Testis (tissue), 2 donors: ENCODE measurements at regions not wholly inside any gene's neighbourhood (a gene's known extent, or its start where the extent isn't known, plus 50 kb on each side); places are given as distances from the start of the nearest gene placed in this dataset.

Experiments
- DNase-seq: peaks from one replicate; pipeline ENCODE4 v3.0.0-alpha.2; 2019
- H3K27ac ChIP-seq, 2 donors: fragments of 200-600 bp; sonication (generic); one replicate each; pipeline ENCODE4 v1.5.1; 2019
- H3K27me3 ChIP-seq: fragments of 200-600 bp; sonication (generic); one replicate; pipeline ENCODE4 v1.5.1; 2019
- H3K36me3 ChIP-seq: fragments of 200-600 bp; sonication (generic); one replicate; pipeline ENCODE4 v1.5.1; 2017; ENCODE audit warnings: low read depth; ENCODE audit errors: missing control alignments
- H3K4me1 ChIP-seq: fragments of 200-600 bp; sonication (generic); one replicate; pipeline ENCODE4 v1.5.1; 2019
- H3K4me3 ChIP-seq, 2 donors: fragments of 200-600 bp; sonication (generic); one replicate each; pipeline ENCODE4 v1.5.1; 2017 to 2019
- H3K9me3 ChIP-seq: fragments of 200-600 bp; sonication (generic); one replicate; pipeline ENCODE4 v1.5.1; 2017
- POLR2A ChIP-seq: fragments of 450-650 bp; IDR thresholded peaks from one replicate; pipeline ENCODE4 v1.6.1; 2017; ENCODE audit warnings: antibody characterized with exemption, mild to moderate bottlenecking, moderate library complexity
- WGBS, 2 donors: methylation state at CpG; one replicate each; pipeline ENCODE4 v1.1.5; 2018; 5-methylcytosine and 5-hydroxymethylcytosine counted together
- intact Hi-C: fragments of 100-400 bp; cut with DNase I; formaldehyde crosslinking; loops from one replicate; pipeline ENCODE4 v1.15.1; 2023; ENCODE audit warnings: low total_unique reads
- TF ChIP-seq, protein P1 (sequence below), 3 experiments: fragments of 450-650 bp in 2 of 3; fragments of 200-600 bp in 1 of 3; sonication (generic) in 1 of 3; IDR thresholded peaks; one replicate each; pipeline ENCODE4 v1.5.1; 2016 to 2019; ENCODE audit warnings: antibody characterized with exemption in 3 of 3, mild to moderate bottlenecking in 2 of 3, moderate library complexity in 1 of 3

DNA sequence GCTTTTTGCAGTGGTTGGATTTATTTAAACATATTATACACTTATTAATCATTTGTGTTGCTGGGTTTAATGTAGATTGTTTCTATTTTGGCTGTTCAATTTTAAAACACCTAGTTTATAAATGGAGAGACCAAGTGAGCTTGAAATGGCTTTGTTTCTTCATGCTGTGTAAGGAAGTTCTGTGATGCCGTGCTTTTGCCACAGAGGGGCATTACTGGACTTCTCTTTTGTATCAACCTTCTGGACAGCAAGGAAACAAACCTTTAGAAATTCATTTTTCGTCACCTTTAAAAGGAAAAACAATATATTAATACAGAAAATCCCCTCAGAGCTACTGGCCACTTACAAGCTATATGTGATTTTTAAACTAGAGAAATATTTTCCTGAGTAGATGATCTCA, 81.9 kb downstream of the DMRTA1 start:
- Histone ChIP-seq H3K36me3 (no peaks in the 10 kb centered on the region), H3K4me3 (no peak overlapping the region), H3K27ac (no peak overlapping the region), H3K4me1 (no peaks in the 10 kb centered on the region), H3K27me3 (no peaks in the 10 kb centered on the region), H3K9me3 (no peaks in the 10 kb centered on the region)
- peak; percentile 52 for DNase-seq
- intact Hi-C loops, result no loop called here
- TF ChIP-seq, protein P1, sequence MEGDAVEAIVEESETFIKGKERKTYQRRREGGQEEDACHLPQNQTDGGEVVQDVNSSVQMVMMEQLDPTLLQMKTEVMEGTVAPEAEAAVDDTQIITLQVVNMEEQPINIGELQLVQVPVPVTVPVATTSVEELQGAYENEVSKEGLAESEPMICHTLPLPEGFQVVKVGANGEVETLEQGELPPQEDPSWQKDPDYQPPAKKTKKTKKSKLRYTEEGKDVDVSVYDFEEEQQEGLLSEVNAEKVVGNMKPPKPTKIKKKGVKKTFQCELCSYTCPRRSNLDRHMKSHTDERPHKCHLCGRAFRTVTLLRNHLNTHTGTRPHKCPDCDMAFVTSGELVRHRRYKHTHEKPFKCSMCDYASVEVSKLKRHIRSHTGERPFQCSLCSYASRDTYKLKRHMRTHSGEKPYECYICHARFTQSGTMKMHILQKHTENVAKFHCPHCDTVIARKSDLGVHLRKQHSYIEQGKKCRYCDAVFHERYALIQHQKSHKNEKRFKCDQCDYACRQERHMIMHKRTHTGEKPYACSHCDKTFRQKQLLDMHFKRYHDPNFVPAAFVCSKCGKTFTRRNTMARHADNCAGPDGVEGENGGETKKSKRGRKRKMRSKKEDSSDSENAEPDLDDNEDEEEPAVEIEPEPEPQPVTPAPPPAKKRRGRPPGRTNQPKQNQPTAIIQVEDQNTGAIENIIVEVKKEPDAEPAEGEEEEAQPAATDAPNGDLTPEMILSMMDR (IDR thresholded peaks at IDR 0.05), result peak in 1 of 3 experiments; percentile 21
- no peak for TF ChIP-seq POLR2A
- 34 to 51% methylated on average over 2 of the region's 2 CpGs for WGBS, 2 donors

DNA sequence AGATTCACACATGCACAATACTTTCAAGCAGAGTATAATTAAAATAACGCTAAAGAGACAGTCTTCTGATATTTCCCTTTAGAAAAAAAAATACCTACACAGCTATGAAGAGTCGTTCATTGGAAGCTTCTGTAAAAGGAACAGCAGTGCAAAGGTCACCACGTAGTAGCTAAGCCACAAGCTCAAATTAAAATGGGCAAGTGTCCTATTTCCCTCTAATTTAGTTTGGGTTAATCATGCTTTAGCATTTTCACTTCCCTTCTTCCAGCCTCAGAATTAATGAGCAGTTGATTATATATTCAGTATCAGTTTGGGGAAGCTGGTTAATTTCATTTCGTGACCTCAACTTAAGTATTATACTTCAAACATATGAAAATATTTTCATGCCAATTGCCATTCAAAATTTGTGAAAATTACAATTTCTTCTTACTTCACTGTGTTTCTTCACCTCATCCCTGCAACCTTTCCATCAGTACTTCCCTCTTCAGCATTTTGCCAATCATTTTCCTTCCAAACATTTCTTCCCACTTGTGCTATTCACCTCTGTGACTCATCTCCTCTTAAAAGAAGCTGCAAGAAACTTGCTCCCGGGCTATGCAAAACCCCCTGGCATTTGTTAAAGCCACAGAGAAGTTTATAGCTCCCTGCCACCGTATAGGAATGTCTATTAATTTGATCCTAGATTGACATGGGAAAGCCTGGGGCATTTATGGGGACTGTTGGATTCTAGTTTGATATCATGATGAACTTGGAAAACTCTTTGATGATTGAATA, 83.0 kb downstream of the DMRTA1 start:
- Histone ChIP-seq H3K27ac (no peak overlapping the region), H3K4me1 (no peaks in the 10 kb centered on the region), H3K36me3 (no peaks in the 10 kb centered on the region), H3K4me3 (no peak overlapping the region), H3K9me3 (no peaks in the 10 kb centered on the region), H3K27me3 (no peaks in the 10 kb centered on the region)
- WGBS, 2 donors, result 62 to 63% methylated on average over 6 of the region's 6 CpGs
- DNase-seq, result no peak
- no peak for TF ChIP-seq POLR2A
- TF ChIP-seq, protein P1 (IDR thresholded peaks at IDR 0.05), result no peak
- intact Hi-C loops, result no loop called here

DNA sequence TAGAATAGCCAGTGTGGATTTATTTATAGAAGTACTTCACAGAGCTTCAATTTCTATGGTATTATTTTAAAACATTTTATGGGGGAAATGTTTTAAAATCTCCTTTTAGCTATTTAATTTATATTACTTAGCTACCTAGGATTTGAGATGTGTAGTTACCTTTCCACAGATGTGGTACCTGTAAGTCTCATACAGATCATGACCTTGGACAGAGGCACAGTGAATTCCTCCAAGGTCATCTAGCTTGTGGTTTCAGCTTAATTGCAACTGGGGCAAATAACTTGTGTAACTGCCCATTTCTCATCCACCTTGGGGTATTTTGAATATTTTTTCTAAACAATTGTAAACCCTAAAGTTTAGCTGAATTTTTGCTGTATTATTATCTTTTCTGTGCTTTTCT, 89.2 kb downstream of the DMRTA1 start:
- intact Hi-C loops, result no loop called here
- no peaks in the 10 kb centered on the region for H3K9me3 ChIP-seq
- DNase-seq, result no peak
- H3K4me1 ChIP-seq, result no peaks in the 10 kb centered on the region
- H3K27ac ChIP-seq, result no peak overlapping the region
- TF ChIP-seq, protein P1 (IDR thresholded peaks at IDR 0.05), result no peak
- no peak for TF ChIP-seq POLR2A
- H3K36me3 ChIP-seq, result no peaks in the 10 kb centered on the region
- H3K27me3 ChIP-seq, result no peaks in the 10 kb centered on the region
- no peak overlapping the region for H3K4me3 ChIP-seq

DNA sequence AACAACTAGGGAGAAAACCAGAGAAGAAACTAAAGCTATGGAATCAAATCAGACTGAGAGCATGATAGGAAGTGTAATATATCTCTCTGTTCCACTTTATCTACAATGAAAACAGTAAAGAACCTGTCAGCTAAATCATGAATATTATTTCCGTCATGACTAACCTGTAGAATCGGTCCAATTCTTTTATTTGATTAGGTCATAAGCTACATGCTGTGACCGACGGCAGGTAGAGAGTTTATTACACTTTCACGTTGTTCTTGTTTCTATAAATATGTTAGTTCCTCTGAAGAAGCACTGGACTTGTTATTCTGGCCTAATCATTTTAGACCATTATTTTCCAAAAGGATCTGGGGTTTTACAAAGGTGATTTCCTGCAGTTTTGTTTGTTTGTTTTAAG, 91.1 kb downstream of the DMRTA1 start:
- H3K4me1 ChIP-seq, result no peaks in the 10 kb centered on the region
- H3K27me3 ChIP-seq, result no peaks in the 10 kb centered on the region
- no peak overlapping the region for H3K27ac ChIP-seq
- intact Hi-C loops, result no loop called here
- no peak for TF ChIP-seq POLR2A
- TF ChIP-seq, protein P1 (IDR thresholded peaks at IDR 0.05), result no peak
- no peak overlapping the region for H3K4me3 ChIP-seq
- whole genome bisulfite sequencing, 2 donors, result 88 to 90% methylated on average over 5 of the region's 5 CpGs
- no peaks in the 10 kb centered on the region for H3K36me3 ChIP-seq
- no peaks in the 10 kb centered on the region for H3K9me3 ChIP-seq
- DNase-seq, result no peak

DNA sequence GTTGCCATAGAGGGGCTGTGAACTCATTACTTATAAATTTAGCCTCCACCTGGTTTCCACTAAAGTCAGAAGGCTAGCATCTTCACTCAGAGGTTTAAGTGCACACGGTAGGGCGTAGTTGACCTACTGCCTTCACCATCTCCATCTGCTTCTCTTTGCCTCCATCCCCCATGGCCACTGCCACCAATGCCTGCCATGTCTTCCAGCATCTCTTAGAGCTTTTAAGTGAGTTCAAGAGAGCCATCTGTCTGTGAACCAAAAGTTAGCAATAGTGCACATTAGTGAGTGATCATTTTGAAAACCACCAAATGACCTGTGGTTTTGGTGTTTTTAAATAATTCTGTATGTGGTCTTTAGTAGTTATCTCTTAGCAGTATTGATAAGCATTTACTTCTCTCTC, 102.0 kb downstream of the DMRTA1 start:
- TF ChIP-seq, protein P1 (IDR thresholded peaks at IDR 0.05), result no peak
- H3K27ac ChIP-seq, result no peak overlapping the region
- H3K4me1 ChIP-seq, result no peaks in the 10 kb centered on the region
- no peaks in the 10 kb centered on the region for H3K36me3 ChIP-seq
- no peak for DNase-seq
- no peaks in the 10 kb centered on the region for H3K27me3 ChIP-seq
- intact Hi-C loops, result no loop called here
- 83 to 98% methylated on average over 2 of the region's 2 CpGs for WGBS, 2 donors
- H3K4me3 ChIP-seq, result no peak overlapping the region
- no peaks in the 10 kb centered on the region for H3K9me3 ChIP-seq
